Sigmoid colon (tissue), 6 donors: ENCODE measurements at regions not wholly inside any gene's neighbourhood (a gene's known extent, or its start where the extent isn't known, plus 50 kb on each side); places are given as distances from the start of the nearest gene placed in this dataset.

Experiments used
- DNase-seq: peaks from one replicate; pipeline ENCODE4 v3.0.0-alpha.2; 2019
- H3K27ac ChIP-seq, 4 donors: fragments of 200-600 bp; sonication (generic); one replicate each; pipeline ENCODE4 v1.5.1; 2016 to 2019; ENCODE audit warnings: mild to moderate bottlenecking in 1 of 4
- H3K27me3 ChIP-seq, 3 donors: fragments of 200-600 bp; sonication (generic); one replicate each; pipeline ENCODE4 v1.5.1; 2019; ENCODE audit warnings: mild to moderate bottlenecking in 1 of 3
- H3K36me3 ChIP-seq, 4 donors: fragments of 200-600 bp; sonication (generic); one replicate each; pipeline ENCODE4 v1.5.1; 2016 to 2019
- H3K4me1 ChIP-seq, 4 donors: fragments of 200-600 bp; sonication (generic); one replicate each; pipeline ENCODE4 v1.5.1; 2017 to 2019
- H3K4me3 ChIP-seq, 4 donors: fragments of 200-600 bp; sonication (generic); one replicate each; pipeline ENCODE4 v1.5.1; 2017 to 2019; ENCODE audit warnings: mild to moderate bottlenecking in 2 of 4, moderate library complexity in 1 of 4
- H3K9me3 ChIP-seq, 4 donors: fragments of 200-600 bp in 3 of 4; sonication (generic) in 3 of 4; one replicate each; pipeline versions ENCODE4 v1.5.1 to v1.6.1; 2013 to 2019
- CTCF ChIP-seq, 4 experiments: fragments of 450-650 bp in 3 of 4; fragments of 200-600 bp in 1 of 4; IDR thresholded peaks; one replicate each; pipeline ENCODE4 v1.5.1; 2016 to 2019; ENCODE audit warnings: antibody characterized with exemption in 4 of 4, mild to moderate bottlenecking in 3 of 4, moderate library complexity in 2 of 4
- EP300 ChIP-seq, 4 donors: sonication (generic); formaldehyde crosslinking; IDR thresholded peaks; one replicate each; pipeline ENCODE4 v1.6.1; 2017; ENCODE audit warnings: antibody characterized with exemption in 4 of 4
- POLR2A ChIP-seq, 2 donors: fragments of 450-650 bp; IDR thresholded peaks; one replicate each; pipeline ENCODE4 v1.6.1; 2016; ENCODE audit warnings: antibody characterized with exemption in 2 of 2, mild to moderate bottlenecking in 2 of 2, moderate library complexity in 2 of 2
- POLR2AphosphoS5 ChIP-seq, 4 donors: sonication (generic); formaldehyde crosslinking; IDR thresholded peaks; one replicate each; pipeline ENCODE4 v1.6.1; 2017; ENCODE audit warnings: antibody characterized with exemption in 4 of 4
- WGBS, 2 donors: extraction: QIAGEN DNeasy Blood & Tissue Kit; methylation state at CpG; one replicate each; pipeline ENCODE4 v1.1.7; 2013; 5-methylcytosine and 5-hydroxymethylcytosine counted together
- intact Hi-C: fragments of 100-400 bp; cut with DNase I; formaldehyde crosslinking; loops from one replicate; pipeline ENCODE4 v1.15.1; 2023
- donor health status: healthy with polysubstance abuse.
- donor health status: healthy.

GRCh38 chr20:12111431-12112088, 193.9 kb downstream of the BTBD3 start:
- intact Hi-C loops: no loop called here
- Histone ChIP-seq H3K36me3 (no peaks in the 10 kb centered on the region), H3K9me3 (peaks cover 0 to 4% (median 0%) of the 10 kb centered on the region in 4 donors), H3K27ac (no peak overlapping the region), H3K4me1 (no peaks in the 10 kb centered on the region), H3K27me3 (no peaks in the 10 kb centered on the region), H3K4me3 (no peak overlapping the region)
- 64 to 65% methylated on average over 3 of the region's 3 CpGs for WGBS, 2 donors
- TF ChIP-seq CTCF (IDR thresholded peaks at IDR 0.05) (no peak), POLR2AphosphoS5 (IDR thresholded peaks at IDR 0.05) (no peak), EP300 (IDR thresholded peaks at IDR 0.05) (no peak), POLR2A (IDR thresholded peaks at IDR 0.05) (no peak)
- no peak for DNase-seq

GRCh38 chr20:12112089-12112474, 194.4 kb downstream of the BTBD3 start:
- Histone ChIP-seq H3K27ac (no peak overlapping the region), H3K9me3 (peaks cover 0 to 2% (median 0%) of the 10 kb centered on the region in 4 donors), H3K4me3 (no peak overlapping the region), H3K27me3 (no peaks in the 10 kb centered on the region), H3K4me1 (no peaks in the 10 kb centered on the region), H3K36me3 (no peaks in the 10 kb centered on the region)
- 95% methylated on average over 4 of the region's 4 CpGs for WGBS, 2 donors
- no peak for DNase-seq
- intact Hi-C loops: no loop called here
- TF ChIP-seq CTCF (IDR thresholded peaks at IDR 0.05): no peak
- no peak for TF ChIP-seq POLR2A (IDR thresholded peaks at IDR 0.05)
- TF ChIP-seq EP300 (IDR thresholded peaks at IDR 0.05): no peak
- TF ChIP-seq POLR2AphosphoS5 (IDR thresholded peaks at IDR 0.05): no peak

GRCh38 chr20:12112665-12113064, 195.0 kb downstream of the BTBD3 start:
- Histone ChIP-seq H3K27ac (no peak overlapping the region), H3K36me3 (no peaks in the 10 kb centered on the region), H3K4me1 (no peaks in the 10 kb centered on the region), H3K9me3 (no peaks in the 10 kb centered on the region), H3K4me3 (no peak overlapping the region), H3K27me3 (no peaks in the 10 kb centered on the region)
- no peak for TF ChIP-seq POLR2A (IDR thresholded peaks at IDR 0.05)
- TF ChIP-seq CTCF (IDR thresholded peaks at IDR 0.05): no peak
- no peak for TF ChIP-seq EP300 (IDR thresholded peaks at IDR 0.05)
- no peak for TF ChIP-seq POLR2AphosphoS5 (IDR thresholded peaks at IDR 0.05)
- WGBS, 2 donors: 73 to 94% methylated on average over 2 of the region's 2 CpGs
- no peak for DNase-seq
- intact Hi-C loops: no loop called here

- Histone ChIP-seq H3K27me3 (no peaks in the 10 kb centered on the region), H3K4me3 (no peak overlapping the region), H3K36me3 (no peaks in the 10 kb centered on the region), H3K4me1 (no peaks in the 10 kb centered on the region), H3K27ac (no peak overlapping the region), H3K9me3 (no peaks in the 10 kb centered on the region)
- 94 to 97% methylated on average over 3 of the region's 3 CpGs for WGBS, 2 donors
- TF ChIP-seq CTCF (IDR thresholded peaks at IDR 0.05) (no peak), POLR2A (IDR thresholded peaks at IDR 0.05) (no peak), EP300 (IDR thresholded peaks at IDR 0.05) (no peak), POLR2AphosphoS5 (IDR thresholded peaks at IDR 0.05) (no peak)
- DNase-seq: no peak
- intact Hi-C loops: no loop called here
Observed at GRCh38 chr20:12113075-12113467, 195.4 kb downstream of the BTBD3 start.
